ENCODE measurements at regions not wholly inside any gene's neighbourhood (a gene's known extent, or its start where the extent isn't known, plus 50 kb on each side); places are given as distances from the start of the nearest gene placed in this dataset.

DNA sequence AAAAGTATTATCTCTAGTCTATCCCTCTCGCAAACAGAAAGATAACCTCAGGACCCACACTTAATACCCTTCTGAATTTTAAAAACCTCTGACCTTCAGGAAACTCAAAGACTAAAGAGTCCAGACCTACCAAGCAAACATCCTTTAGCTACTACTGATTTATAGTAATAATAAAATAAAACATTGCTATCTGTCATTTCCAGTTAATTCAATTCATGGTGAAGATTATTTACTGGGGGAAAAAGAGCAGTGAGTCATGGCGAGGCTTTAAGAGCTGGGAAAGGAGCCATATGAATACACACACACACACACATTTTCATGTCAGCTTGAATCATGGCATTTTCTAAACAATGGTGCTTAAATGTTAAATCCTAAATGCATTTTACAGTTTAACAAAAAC lies 87.1 kb downstream of the FAM76B start:
- TF ChIP-seq, protein P1, sequence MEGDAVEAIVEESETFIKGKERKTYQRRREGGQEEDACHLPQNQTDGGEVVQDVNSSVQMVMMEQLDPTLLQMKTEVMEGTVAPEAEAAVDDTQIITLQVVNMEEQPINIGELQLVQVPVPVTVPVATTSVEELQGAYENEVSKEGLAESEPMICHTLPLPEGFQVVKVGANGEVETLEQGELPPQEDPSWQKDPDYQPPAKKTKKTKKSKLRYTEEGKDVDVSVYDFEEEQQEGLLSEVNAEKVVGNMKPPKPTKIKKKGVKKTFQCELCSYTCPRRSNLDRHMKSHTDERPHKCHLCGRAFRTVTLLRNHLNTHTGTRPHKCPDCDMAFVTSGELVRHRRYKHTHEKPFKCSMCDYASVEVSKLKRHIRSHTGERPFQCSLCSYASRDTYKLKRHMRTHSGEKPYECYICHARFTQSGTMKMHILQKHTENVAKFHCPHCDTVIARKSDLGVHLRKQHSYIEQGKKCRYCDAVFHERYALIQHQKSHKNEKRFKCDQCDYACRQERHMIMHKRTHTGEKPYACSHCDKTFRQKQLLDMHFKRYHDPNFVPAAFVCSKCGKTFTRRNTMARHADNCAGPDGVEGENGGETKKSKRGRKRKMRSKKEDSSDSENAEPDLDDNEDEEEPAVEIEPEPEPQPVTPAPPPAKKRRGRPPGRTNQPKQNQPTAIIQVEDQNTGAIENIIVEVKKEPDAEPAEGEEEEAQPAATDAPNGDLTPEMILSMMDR (IDR thresholded peaks at IDR 0.05): no peak
- no peak for TF ChIP-seq EP300 (IDR thresholded peaks at IDR 0.05)
- TF ChIP-seq POLR2A (IDR thresholded peaks at IDR 0.05): no peak
- TF ChIP-seq POLR2AphosphoS5 (IDR thresholded peaks at IDR 0.05): peak; percentile 86
